Neuronal stem cell (in vitro differentiated cells): ENCODE measurements at regions not wholly inside any gene's neighbourhood (a gene's known extent, or its start where the extent isn't known, plus 50 kb on each side); places are given as distances from the start of the nearest gene placed in this dataset.
A peak's percentile ranks its signal among the peaks of the same experiment; 100 is the strongest.

ENCODE experiments used
- DNase-seq: peaks from one replicate; pipeline ENCODE4 v3.0.0-alpha.2; 2013; ENCODE audit warnings: low spot score
- H2AFZ ChIP-seq: one replicate; pipeline ENCODE4 v1.6.1; 2013; ENCODE audit warnings: mild to moderate bottlenecking, low read length, inconsistent platforms
- H2AK5ac ChIP-seq: 2 replicates; pipeline ENCODE4 v1.6.1; 2013; ENCODE audit warnings: low read depth, mild to moderate bottlenecking, inconsistent platforms, low read length, moderate library complexity, mixed read lengths
- H2BK120ac ChIP-seq: 2 replicates; pipeline ENCODE4 v1.6.1; 2013; ENCODE audit warnings: low read depth, mild to moderate bottlenecking, inconsistent platforms, low read length, moderate library complexity, mixed read lengths
- H2BK12ac ChIP-seq: one replicate; pipeline ENCODE4 v1.6.1; 2013; ENCODE audit warnings: low read length, inconsistent platforms
- H2BK15ac ChIP-seq: 2 replicates; pipeline ENCODE4 v1.6.1; 2013; ENCODE audit warnings: mild to moderate bottlenecking, low read length, inconsistent platforms, mixed read lengths
- H2BK5ac ChIP-seq: one replicate; pipeline ENCODE4 v1.6.1; 2013; ENCODE audit warnings: inconsistent platforms, mild to moderate bottlenecking, low read length, moderate library complexity
- H3K14ac ChIP-seq: one replicate; pipeline ENCODE4 v1.6.1; 2013; ENCODE audit warnings: low read length, inconsistent platforms
- H3K18ac ChIP-seq: 2 replicates; pipeline ENCODE4 v1.6.1; 2013; ENCODE audit warnings: low read length, inconsistent platforms
- H3K23ac ChIP-seq: 2 replicates; pipeline ENCODE4 v1.6.1; 2013; ENCODE audit warnings: low read depth, mild to moderate bottlenecking, mixed read lengths, low read length, inconsistent platforms; ENCODE audit not compliant: poor library complexity
- H3K27ac ChIP-seq: replicated peaks from 3 replicates; pipeline ENCODE4 v1.5.1; 2013; ENCODE audit warnings: low read length, inconsistent platforms
- H3K27me3 ChIP-seq, 3 experiments: 2 replicates each; pipeline ENCODE4 v1.6.1; 2013; ENCODE audit warnings: low read length in 3 of 3, mild to moderate bottlenecking in 2 of 3, inconsistent platforms in 1 of 3, low read depth in 1 of 3, mixed read lengths in 1 of 3, moderate library complexity in 1 of 3; ENCODE audit not compliant: control insufficient read depth in 3 of 3, insufficient read depth in 3 of 3
- H3K36me3 ChIP-seq, 2 donors: replicated peaks in 1 of 2; 2 replicates each; pipeline ENCODE4 v1.6.1; 2013; ENCODE audit warnings: low read length in 2 of 2; ENCODE audit not compliant: control insufficient read depth in 2 of 2, insufficient read depth in 2 of 2
- H3K4ac ChIP-seq: 2 replicates; pipeline ENCODE4 v1.6.1; 2013; ENCODE audit warnings: inconsistent platforms, mild to moderate bottlenecking, low read length, moderate library complexity
- H3K4me1 ChIP-seq, 2 donors: 1 replicate in 1 of 2; 2 replicates in 1 of 2; pipeline ENCODE4 v1.6.1; 2013; ENCODE audit warnings: low read length in 2 of 2, low read depth in 1 of 2; ENCODE audit not compliant: control insufficient read depth in 2 of 2, insufficient read depth in 1 of 2
- H3K4me2 ChIP-seq: one replicate; pipeline ENCODE4 v1.6.1; 2013; ENCODE audit warnings: mild to moderate bottlenecking, low read length, inconsistent platforms; ENCODE audit not compliant: insufficient read depth, poor library complexity, severe bottlenecking
- H3K4me3 ChIP-seq, 2 donors: 2 replicates each; pipeline ENCODE4 v1.5.1; 2013; ENCODE audit warnings: low read length in 2 of 2, mild to moderate bottlenecking in 2 of 2, inconsistent platforms in 1 of 2, moderate library complexity in 1 of 2
- H3K79me1 ChIP-seq: one replicate; pipeline ENCODE4 v1.6.1; 2013; ENCODE audit warnings: low read depth, mild to moderate bottlenecking, inconsistent platforms, low read length, moderate library complexity
- H3K9ac ChIP-seq: one replicate; pipeline ENCODE4 v1.6.1; 2013; ENCODE audit warnings: mild to moderate bottlenecking, low read depth, low read length, inconsistent platforms; ENCODE audit not compliant: poor library complexity
- H3K9me3 ChIP-seq, 2 donors: replicated peaks in 1 of 2; 2 replicates each; pipeline versions ENCODE3 to v1.6.1; 2013; ENCODE audit warnings: low read length in 2 of 2, mild to moderate bottlenecking in 2 of 2, inconsistent platforms in 1 of 2, low read depth in 1 of 2, mixed read lengths in 1 of 2, moderate library complexity in 1 of 2; ENCODE audit not compliant: control insufficient read depth in 2 of 2, insufficient read depth in 1 of 2
- H4K8ac ChIP-seq: one replicate; pipeline ENCODE4 v1.6.1; 2013; ENCODE audit warnings: low read depth, mild to moderate bottlenecking, inconsistent platforms, low read length, moderate library complexity
- H4K91ac ChIP-seq: one replicate; pipeline ENCODE4 v1.6.1; 2013; ENCODE audit warnings: low read length, low read depth, mild to moderate bottlenecking, inconsistent platforms; ENCODE audit not compliant: poor library complexity
- WGBS, 2 donors: extraction: QIAGEN DNeasy Blood & Tissue Kit; methylation state at CpG; one replicate each; pipeline ENCODE4 v1.1.7; 2013; ENCODE audit warnings: missing lambda C conversion rate in 2 of 2, mixed read lengths in 1 of 2; ENCODE audit not compliant: insufficient read length in 2 of 2, insufficient replicate concordance in 1 of 2; ENCODE audit errors: extremely low coverage in 2 of 2; 5-methylcytosine and 5-hydroxymethylcytosine counted together

DNA sequence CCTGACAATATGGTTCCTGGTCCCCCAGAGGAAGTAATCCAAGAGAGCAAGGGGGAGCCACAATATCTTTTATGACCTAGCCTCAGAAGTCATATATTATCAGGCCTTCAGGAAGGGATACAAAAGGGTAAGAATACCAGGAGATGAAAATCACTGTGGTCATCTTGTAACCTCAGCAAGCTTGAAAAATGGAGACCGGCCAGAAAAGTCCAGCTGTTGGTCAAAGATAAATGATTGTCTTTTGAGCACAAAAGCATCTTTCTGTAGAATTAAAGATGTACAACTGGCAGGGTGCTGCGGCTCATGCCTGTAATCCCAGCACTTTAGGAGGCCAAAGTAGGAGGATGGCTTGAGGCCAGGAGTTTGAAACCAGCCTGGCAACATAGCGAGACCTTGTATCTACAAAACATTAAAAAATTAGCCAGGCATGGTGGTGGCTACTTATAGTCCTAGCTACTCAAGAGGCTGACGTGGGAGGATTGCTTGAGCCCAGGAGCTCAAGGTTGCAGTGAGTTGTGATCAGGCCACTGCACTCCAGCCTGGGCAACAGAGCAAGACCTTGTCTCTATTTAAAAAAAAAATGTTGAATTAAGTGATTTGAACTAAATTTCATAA, 118.0 kb upstream of the MARCKS start:
- Histone ChIP-seq H3K9me3 (no peaks in the 10 kb centered on the region), H3K36me3 (no peaks in the 10 kb centered on the region)

DNA sequence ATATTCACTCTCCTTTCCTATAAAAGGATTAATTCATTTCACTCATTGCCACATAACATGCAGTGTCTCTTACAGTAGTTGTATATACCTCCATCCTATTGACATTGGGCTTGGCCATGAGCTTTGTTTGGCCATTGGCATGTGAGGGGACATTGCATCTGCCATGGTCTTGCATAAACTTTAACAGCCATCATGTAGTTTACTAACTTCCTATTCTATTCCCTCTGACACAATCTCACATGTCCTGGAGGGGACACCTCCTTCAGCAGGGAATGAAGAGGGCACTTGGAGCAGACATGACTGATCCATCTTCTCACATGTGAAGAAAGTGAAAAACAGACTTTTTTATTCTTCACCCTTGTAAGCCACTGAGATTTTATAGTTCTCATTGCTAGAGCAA, 115.5 kb upstream of the MARCKS start:
- no peak overlapping the region for H3K14ac ChIP-seq
- H3K4me1 ChIP-seq = peaks cover 0 to 4% of the 10 kb centered on the region in 2 donors
- no peaks in the 10 kb centered on the region for H3K36me3 ChIP-seq
- no peak overlapping the region for H3K4me2 ChIP-seq
- no peak overlapping the region for H3K27ac ChIP-seq
- no peak overlapping the region for H4K8ac ChIP-seq
- H3K23ac ChIP-seq = no peak overlapping the region
- H2BK120ac ChIP-seq = no peak overlapping the region
- no peak overlapping the region for H2BK15ac ChIP-seq
- no peak overlapping the region for H2BK5ac ChIP-seq
- no peaks in the 10 kb centered on the region for H3K27me3 ChIP-seq
- H3K18ac ChIP-seq = no peak overlapping the region
- H3K4ac ChIP-seq = no peak overlapping the region
- no peak overlapping the region for H2AK5ac ChIP-seq
- no peak overlapping the region for H2BK12ac ChIP-seq
- H3K9me3 ChIP-seq = no peaks in the 10 kb centered on the region
- no peak for DNase-seq
- H3K4me3 ChIP-seq = no peak overlapping the region
- H3K79me1 ChIP-seq = no peaks in the 10 kb centered on the region
- no peak overlapping the region for H2AFZ ChIP-seq
- no peak overlapping the region for H4K91ac ChIP-seq
- H3K9ac ChIP-seq = no peak overlapping the region

More for the DNA sequence above, 118.0 kb upstream of the MARCKS start:
- Histone ChIP-seq H3K27me3 (no peaks in the 10 kb centered on the region), H2BK5ac (no peak overlapping the region), H3K79me1 (no peaks in the 10 kb centered on the region), H3K4me2 (no peak overlapping the region), H3K9ac (no peak overlapping the region), H4K91ac (no peak overlapping the region), H2BK12ac (no peak overlapping the region), H2AFZ (no peak overlapping the region), H3K4me3 (no peak overlapping the region), H3K18ac (no peak overlapping the region), H2BK120ac (no peak overlapping the region), H4K8ac (no peak overlapping the region), H3K14ac (no peak overlapping the region), H3K4ac (no peak overlapping the region), H3K23ac (no peak overlapping the region), H3K27ac (no peak overlapping the region), H2AK5ac (no peak overlapping the region), H2BK15ac (no peak overlapping the region), H3K4me1 (peaks cover 0 to 8% of the 10 kb centered on the region in 2 donors)
- WGBS, 2 donors = no CpG with 5 or more reads among the region's 4 CpGs
- no peak for DNase-seq

DNA sequence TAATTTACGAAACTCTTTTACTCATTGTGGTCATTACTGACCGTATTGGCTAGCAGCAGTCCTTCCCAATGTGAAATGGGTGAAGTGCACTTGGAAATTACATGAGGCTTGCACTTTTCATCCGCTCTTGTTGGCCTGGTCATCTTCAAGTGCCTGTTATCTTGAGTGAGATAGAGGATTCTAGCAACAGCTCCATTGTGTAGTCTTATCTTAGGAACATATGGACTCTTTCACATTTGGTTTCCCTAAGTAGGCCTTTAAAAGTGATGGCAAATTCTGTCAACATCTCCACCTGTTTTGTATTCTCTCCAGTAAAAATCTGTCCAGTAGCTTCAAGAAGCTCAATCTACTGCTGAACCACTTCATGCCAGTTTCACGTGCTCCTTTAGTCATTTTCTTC, 114.8 kb upstream of the MARCKS start:
- no peak overlapping the region for H2BK5ac ChIP-seq
- H3K4me1 ChIP-seq = peaks cover 0 to 4% of the 10 kb centered on the region in 2 donors
- DNase-seq = no peak
- no peak overlapping the region for H2AFZ ChIP-seq
- H3K14ac ChIP-seq = no peak overlapping the region
- no peak overlapping the region for H3K4me2 ChIP-seq
- no peak overlapping the region for H3K9ac ChIP-seq
- no peaks in the 10 kb centered on the region for H3K79me1 ChIP-seq
- H4K8ac ChIP-seq = no peak overlapping the region
- H3K4me3 ChIP-seq = no peak overlapping the region
- no CpG with 5 or more reads among the region's 4 CpGs for WGBS, 2 donors
- H3K27ac ChIP-seq = no peak overlapping the region
- H3K4ac ChIP-seq = no peak overlapping the region
- H3K18ac ChIP-seq = no peak overlapping the region
- no peaks in the 10 kb centered on the region for H3K27me3 ChIP-seq
- no peak overlapping the region for H4K91ac ChIP-seq
- H2BK120ac ChIP-seq = no peak overlapping the region
- H3K9me3 ChIP-seq = no peaks in the 10 kb centered on the region
- no peak overlapping the region for H3K23ac ChIP-seq
- H2AK5ac ChIP-seq = no peak overlapping the region
- H3K36me3 ChIP-seq = no peaks in the 10 kb centered on the region
- no peak overlapping the region for H2BK15ac ChIP-seq
- no peak overlapping the region for H2BK12ac ChIP-seq

DNA sequence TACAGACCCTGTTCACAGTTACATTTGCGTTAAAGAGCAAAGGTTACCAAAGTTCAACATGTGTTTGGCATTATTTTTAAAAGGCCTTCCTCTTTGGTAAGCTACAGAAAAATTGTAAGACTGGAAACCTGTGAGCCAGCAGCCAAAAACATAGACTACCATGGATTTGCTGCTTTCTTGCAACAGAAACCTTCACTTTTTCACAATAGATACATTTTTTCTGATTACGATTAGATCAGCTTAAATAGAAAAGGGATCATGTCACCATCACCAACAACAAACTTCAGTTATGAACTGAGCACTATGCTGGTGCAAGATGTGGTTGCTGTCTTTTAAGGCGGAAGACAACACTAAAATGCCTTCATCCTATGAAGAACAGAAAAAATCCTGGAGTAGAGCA, 112.3 kb upstream of the MARCKS start:
- Histone ChIP-seq H3K27me3 (no peaks in the 10 kb centered on the region), H3K9ac (no peak overlapping the region), H4K8ac (no peak overlapping the region), H2BK120ac (no peak overlapping the region), H3K18ac (no peak overlapping the region), H3K36me3 (no peaks in the 10 kb centered on the region), H3K27ac (no peak overlapping the region), H3K4ac (no peak overlapping the region), H2BK15ac (no peak overlapping the region), H2BK12ac (no peak overlapping the region), H3K14ac (no peak overlapping the region), H3K4me1 (peaks cover 0 to 4% of the 10 kb centered on the region in 2 donors), H3K4me3 (no peak overlapping the region), H2AFZ (peak overlapping the region; percentile 13), H2BK5ac (no peak overlapping the region), H3K23ac (no peak overlapping the region), H3K9me3 (no peaks in the 10 kb centered on the region), H3K79me1 (no peaks in the 10 kb centered on the region), H4K91ac (no peak overlapping the region), H3K4me2 (no peak overlapping the region), H2AK5ac (no peak overlapping the region)
- DNase-seq = no peak
- WGBS, 2 donors = no CpG with 5 or more reads among the region's 3 CpGs
